H9 (cell line): ENCODE measurements at regions not wholly inside any gene's neighbourhood (a gene's known extent, or its start where the extent isn't known, plus 50 kb on each side); places are given as distances from the start of the nearest gene placed in this dataset.

ENCODE experiments used
- DNase-seq: peaks from one replicate; pipeline ENCODE4 v3.0.0-alpha.2; 2017
- H2AFZ ChIP-seq: one replicate; pipeline ENCODE4 v1.6.1; 2013; ENCODE audit warnings: mild to moderate bottlenecking, low read length, control low read depth, moderate library complexity
- H2AK5ac ChIP-seq: 2 replicates; pipeline ENCODE4 v1.6.1; 2013; ENCODE audit warnings: low read length, control low read depth, mixed read lengths; ENCODE audit not compliant: insufficient read length
- H2BK120ac ChIP-seq: one replicate; pipeline ENCODE4 v1.6.1; 2013; ENCODE audit warnings: low read depth, mild to moderate bottlenecking, low read length, control low read depth, inconsistent platforms; ENCODE audit not compliant: poor library complexity, severe bottlenecking
- H2BK12ac ChIP-seq: 2 replicates; pipeline ENCODE4 v1.6.1; 2013; ENCODE audit warnings: low read length, control low read depth, mixed read lengths, low read depth; ENCODE audit not compliant: insufficient read length
- H2BK15ac ChIP-seq: 2 replicates; pipeline ENCODE4 v1.6.1; 2013; ENCODE audit warnings: low read depth, low read length, control low read depth
- H2BK20ac ChIP-seq: one replicate; pipeline ENCODE4 v1.6.1; 2013; ENCODE audit warnings: low read depth, mild to moderate bottlenecking, low read length, control low read depth, inconsistent platforms; ENCODE audit not compliant: poor library complexity, severe bottlenecking
- H2BK5ac ChIP-seq: 2 replicates; pipeline ENCODE4 v1.6.1; 2013; ENCODE audit warnings: low read length, control low read depth, mixed read lengths; ENCODE audit not compliant: insufficient read length
- H3K14ac ChIP-seq: 2 replicates; pipeline ENCODE4 v1.6.1; 2013; ENCODE audit warnings: low read length, control low read depth; ENCODE audit not compliant: insufficient read depth
- H3K18ac ChIP-seq: 2 replicates; pipeline ENCODE4 v1.6.1; 2013; ENCODE audit warnings: low read depth, mild to moderate bottlenecking, mixed read lengths, low read length, control low read depth; ENCODE audit not compliant: insufficient read length
- H3K23ac ChIP-seq: 2 replicates; pipeline ENCODE4 v1.6.1; 2013; ENCODE audit warnings: low read length, control low read depth, mixed read lengths, low read depth; ENCODE audit not compliant: insufficient read length
- H3K23me2 ChIP-seq: 2 replicates; pipeline ENCODE4 v1.6.1; 2013; ENCODE audit warnings: low read depth, mild to moderate bottlenecking, mixed read lengths, low read length, control low read depth; ENCODE audit not compliant: insufficient read length, poor library complexity, severe bottlenecking
- H3K27ac ChIP-seq: 2 replicates; pipeline ENCODE4 v1.5.1; 2013; ENCODE audit warnings: low read length, control low read depth, mixed read lengths, low read depth; ENCODE audit not compliant: insufficient read length
- H3K27me3 ChIP-seq: 2 replicates; pipeline ENCODE4 v1.6.1; 2013; ENCODE audit warnings: low read length, control low read depth, inconsistent platforms; ENCODE audit not compliant: insufficient read depth
- H3K4ac ChIP-seq: 2 replicates; pipeline ENCODE4 v1.6.1; 2013; ENCODE audit warnings: low read depth, mild to moderate bottlenecking, control low read depth, inconsistent platforms, low read length, moderate library complexity
- H3K4me1 ChIP-seq: 2 replicates; pipeline ENCODE4 v1.6.1; 2013; ENCODE audit warnings: low read length, control low read depth, inconsistent platforms; ENCODE audit not compliant: insufficient read depth
- H3K4me2 ChIP-seq: 2 replicates; pipeline ENCODE4 v1.6.1; 2013; ENCODE audit warnings: low read length, control low read depth, mixed read lengths; ENCODE audit not compliant: insufficient read length, insufficient read depth
- H3K56ac ChIP-seq: 2 replicates; pipeline ENCODE4 v1.6.1; 2013; ENCODE audit warnings: low read depth, mild to moderate bottlenecking, mixed read lengths, low read length, control low read depth; ENCODE audit not compliant: insufficient read length
- H3K79me1 ChIP-seq: 2 replicates; pipeline ENCODE4 v1.6.1; 2013; ENCODE audit warnings: low read depth, mild to moderate bottlenecking, moderate library complexity, low read length, control low read depth, inconsistent platforms; ENCODE audit not compliant: insufficient read depth, poor library complexity, severe bottlenecking
- H3K79me2 ChIP-seq: 2 replicates; pipeline ENCODE4 v1.6.1; 2013; ENCODE audit warnings: low read length, control low read depth, inconsistent platforms; ENCODE audit not compliant: insufficient read depth
- H3K9ac ChIP-seq: 2 replicates; pipeline ENCODE4 v1.6.1; 2013; ENCODE audit warnings: low read length, control low read depth, mixed read lengths; ENCODE audit not compliant: insufficient read length; ENCODE audit errors: extremely low read depth
- H3K9me3 ChIP-seq: one replicate; pipeline ENCODE4 v1.6.1; 2013; ENCODE audit warnings: low read depth, low read length, inconsistent platforms; ENCODE audit not compliant: control insufficient read depth
- H3T11ph ChIP-seq: one replicate; pipeline ENCODE4 v1.6.1; 2013; ENCODE audit warnings: mild to moderate bottlenecking, low read length, control low read depth, inconsistent platforms
- H4K20me1 ChIP-seq: one replicate; pipeline ENCODE4 v1.6.1; 2013; ENCODE audit not compliant: control insufficient read depth, insufficient read length, insufficient read depth
- H4K5ac ChIP-seq: 2 replicates; pipeline ENCODE4 v1.6.1; 2013; ENCODE audit warnings: low read depth, mild to moderate bottlenecking, mixed read lengths, low read length, control low read depth; ENCODE audit not compliant: insufficient read length
- H4K8ac ChIP-seq: replicated peaks from 2 replicates; pipeline ENCODE4 v1.6.1; 2013; ENCODE audit warnings: low read length, control low read depth, mixed read lengths, low read depth; ENCODE audit not compliant: insufficient read length
- H4K91ac ChIP-seq: 2 replicates; pipeline ENCODE4 v1.6.1; 2013; ENCODE audit warnings: low read depth, mild to moderate bottlenecking, moderate library complexity, mixed read lengths, low read length, control low read depth; ENCODE audit not compliant: insufficient read length
- H3K27ac Mint-ChIP-seq, 3 experiments: 2 replicates in 2 of 3; 3 replicates in 1 of 3; pipeline ENCODE4 v1.8.0; 2020 to 2021; ENCODE audit warnings: mixed read lengths in 3 of 3, mild to moderate bottlenecking in 1 of 3, moderate library complexity in 1 of 3
- H3K27me3 Mint-ChIP-seq: 2 replicates; pipeline ENCODE4 v1.8.0; 2021; ENCODE audit warnings: low read depth, mild to moderate bottlenecking, moderate library complexity, mixed read lengths
- H3K36me3 Mint-ChIP-seq, 3 experiments: 2 replicates in 2 of 3; 3 replicates in 1 of 3; pipeline ENCODE4 v1.8.0; 2020 to 2021; ENCODE audit warnings: low read depth in 3 of 3, mixed read lengths in 3 of 3; ENCODE audit not compliant: insufficient read depth in 1 of 3
- H3K4me1 Mint-ChIP-seq, 2 experiments: 2 replicates each; pipeline ENCODE4 v1.8.0; 2020; ENCODE audit warnings: mixed read lengths in 2 of 2
- H3K4me3 Mint-ChIP-seq, 2 experiments: 2 replicates in 1 of 2; 3 replicates in 1 of 2; pipeline ENCODE4 v1.8.0; 2020 to 2021; ENCODE audit warnings: mild to moderate bottlenecking in 2 of 2, mixed read lengths in 2 of 2, moderate library complexity in 1 of 2
- H3K9me3 Mint-ChIP-seq, 2 experiments: 2 replicates in 1 of 2; 3 replicates in 1 of 2; pipeline ENCODE4 v1.8.0; 2020; ENCODE audit warnings: mild to moderate bottlenecking in 2 of 2, mixed read lengths in 2 of 2, moderate library complexity in 1 of 2
- CTCF ChIP-seq: fragments of 200-600 bp; sonication (generic); conservative IDR thresholded peaks from 3 replicates; pipeline ENCODE4 v1.8.0; 2021; ENCODE audit warnings: antibody characterized with exemption, mild to moderate bottlenecking
- WGBS: extraction: QIAGEN DNeasy Blood & Tissue Kit; methylation state at CpG from one replicate; pipeline ENCODE4 v1.1.7; 2013; ENCODE audit warnings: missing lambda C conversion rate, low lambda C conversion rate, mixed read lengths; ENCODE audit not compliant: insufficient read length; ENCODE audit errors: extremely low coverage; 5-methylcytosine and 5-hydroxymethylcytosine counted together

- Mint-ChIP-seq H3K4me3 (no peak overlapping the region), H3K4me1 (no peaks in the 10 kb centered on the region), H3K27ac (peak overlapping the region in 1 of 3 experiments; percentile 29; a peak in 1 of 7 replicates), H3K36me3 (no peaks in the 10 kb centered on the region), H3K9me3 (no peaks in the 10 kb centered on the region), H3K27me3 (no peaks in the 10 kb centered on the region)
- no peaks in the 10 kb centered on the region for H4K20me1 ChIP-seq
- H3K79me1 ChIP-seq: no peaks in the 10 kb centered on the region
- no peak for DNase-seq
- WGBS: no CpG with 5 or more reads among the region's 5 CpGs
- H3T11ph ChIP-seq: no peak overlapping the region
- no peak overlapping the region for H4K8ac ChIP-seq
- H2AFZ ChIP-seq: no peak overlapping the region
- H2BK20ac ChIP-seq: no peak overlapping the region
- no peak overlapping the region for H2BK12ac ChIP-seq
- no peak overlapping the region for H4K91ac ChIP-seq
- H3K27me3 ChIP-seq: no peaks in the 10 kb centered on the region
- no peak overlapping the region for H3K18ac ChIP-seq
- no peak overlapping the region for H4K5ac ChIP-seq
- H3K79me2 ChIP-seq: no peaks in the 10 kb centered on the region
- no peak overlapping the region for H3K27ac ChIP-seq
- no peak overlapping the region for H3K23ac ChIP-seq
- H3K4me1 ChIP-seq: no peaks in the 10 kb centered on the region
- H3K4me2 ChIP-seq: no peak overlapping the region
- H3K9me3 ChIP-seq: no peaks in the 10 kb centered on the region
- H3K14ac ChIP-seq: no peak overlapping the region
- no peaks in the 10 kb centered on the region for H3K23me2 ChIP-seq
- H2BK15ac ChIP-seq: no peak overlapping the region
- no peak overlapping the region for H3K9ac ChIP-seq
- no peak overlapping the region for H2BK5ac ChIP-seq
- H2BK120ac ChIP-seq: no peak overlapping the region
- no peak overlapping the region for H2AK5ac ChIP-seq
- H3K4ac ChIP-seq: no peak overlapping the region
- H3K56ac ChIP-seq: no peak overlapping the region
- no peak for TF ChIP-seq CTCF
Observed at GRCh38 chr9:7656636-7657035, 142.9 kb downstream of the DMAC1 start.
